ENCODE measurements at regions not wholly inside any gene's neighbourhood (a gene's known extent, or its start where the extent isn't known, plus 50 kb on each side); places are given as distances from the start of the nearest gene placed in this dataset.

DNA sequence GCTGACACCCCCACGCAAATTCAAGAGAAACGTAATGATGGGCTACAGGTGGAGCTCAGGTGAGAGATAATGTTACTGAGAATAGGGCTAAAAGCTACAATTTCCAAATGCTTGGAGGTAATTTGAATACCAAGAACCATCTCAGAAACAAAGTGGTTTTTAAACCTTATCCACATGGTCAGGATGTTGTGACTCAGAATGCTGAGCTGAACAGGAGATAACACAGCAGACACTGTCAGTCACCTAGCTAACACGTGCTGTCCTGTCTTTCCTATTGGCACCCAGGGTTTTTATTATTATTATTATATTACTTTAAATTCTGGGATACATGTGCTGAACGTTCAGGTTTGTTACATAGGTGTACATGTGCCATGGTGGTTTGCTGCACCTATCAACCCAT, 233.0 kb upstream of the MAF start:
- TF ChIP-seq, protein P1, sequence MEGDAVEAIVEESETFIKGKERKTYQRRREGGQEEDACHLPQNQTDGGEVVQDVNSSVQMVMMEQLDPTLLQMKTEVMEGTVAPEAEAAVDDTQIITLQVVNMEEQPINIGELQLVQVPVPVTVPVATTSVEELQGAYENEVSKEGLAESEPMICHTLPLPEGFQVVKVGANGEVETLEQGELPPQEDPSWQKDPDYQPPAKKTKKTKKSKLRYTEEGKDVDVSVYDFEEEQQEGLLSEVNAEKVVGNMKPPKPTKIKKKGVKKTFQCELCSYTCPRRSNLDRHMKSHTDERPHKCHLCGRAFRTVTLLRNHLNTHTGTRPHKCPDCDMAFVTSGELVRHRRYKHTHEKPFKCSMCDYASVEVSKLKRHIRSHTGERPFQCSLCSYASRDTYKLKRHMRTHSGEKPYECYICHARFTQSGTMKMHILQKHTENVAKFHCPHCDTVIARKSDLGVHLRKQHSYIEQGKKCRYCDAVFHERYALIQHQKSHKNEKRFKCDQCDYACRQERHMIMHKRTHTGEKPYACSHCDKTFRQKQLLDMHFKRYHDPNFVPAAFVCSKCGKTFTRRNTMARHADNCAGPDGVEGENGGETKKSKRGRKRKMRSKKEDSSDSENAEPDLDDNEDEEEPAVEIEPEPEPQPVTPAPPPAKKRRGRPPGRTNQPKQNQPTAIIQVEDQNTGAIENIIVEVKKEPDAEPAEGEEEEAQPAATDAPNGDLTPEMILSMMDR (conservative IDR thresholded peaks at IDR 0.05) = no peak
- no peak overlapping the region for H3K27ac ChIP-seq

DNA sequence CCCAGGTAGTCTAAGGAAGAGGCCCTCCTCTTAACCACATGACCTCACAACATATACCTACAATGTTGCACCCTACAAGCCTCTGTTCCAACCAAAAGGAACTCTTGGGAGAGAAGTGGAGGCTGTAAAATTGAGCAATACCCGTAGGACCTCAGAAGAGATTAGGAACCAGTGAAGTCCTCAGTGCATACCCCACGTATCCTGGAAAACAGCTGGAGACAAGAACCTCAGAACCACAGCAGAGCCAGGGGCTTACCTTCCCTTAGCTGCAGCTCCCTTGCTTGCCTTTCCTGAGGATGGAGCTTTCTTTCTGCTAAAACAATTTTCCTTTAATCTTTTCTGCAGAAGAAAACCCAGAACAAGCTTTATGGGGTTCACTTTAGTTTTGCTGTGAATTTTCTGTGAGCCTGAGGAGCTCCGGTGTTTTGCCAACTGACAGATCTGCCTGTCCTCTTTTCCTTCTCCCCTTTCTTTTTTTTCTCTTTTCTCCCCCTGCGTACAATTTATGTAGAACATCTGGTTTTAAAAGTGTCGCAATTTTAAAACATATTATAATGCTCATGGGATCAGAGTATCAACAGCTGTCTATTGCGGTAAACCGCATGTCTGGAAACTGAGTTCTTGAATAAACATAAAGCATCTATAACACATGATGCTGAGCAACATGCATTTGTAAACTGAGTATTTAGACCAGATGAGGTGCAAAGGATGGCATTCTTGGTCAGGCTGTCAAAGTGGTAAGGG, 226.4 kb upstream of the MAF start:
- no peak overlapping the region for H3K27ac ChIP-seq
- TF ChIP-seq, protein P1 (conservative IDR thresholded peaks at IDR 0.05) = no peak

DNA sequence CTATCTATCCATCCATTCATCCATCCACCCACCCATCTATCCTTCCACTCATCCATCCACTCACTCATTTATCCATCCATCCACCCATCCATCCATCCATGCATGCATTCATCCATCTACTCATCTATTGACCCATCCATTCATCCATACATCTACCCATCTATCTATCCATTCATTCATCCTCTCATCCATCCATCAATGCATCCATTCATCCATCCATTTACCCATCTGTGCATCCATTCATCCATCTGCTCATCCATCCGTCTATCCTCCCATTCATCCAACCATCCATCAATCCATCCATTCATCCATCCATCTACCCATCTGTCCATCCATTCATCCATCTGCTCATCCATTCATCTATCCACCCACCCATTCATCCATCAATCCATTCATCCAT, 224.5 kb upstream of the MAF start:
- no peak overlapping the region for H3K27ac ChIP-seq
- TF ChIP-seq, protein P1 (conservative IDR thresholded peaks at IDR 0.05) = no peak

DNA sequence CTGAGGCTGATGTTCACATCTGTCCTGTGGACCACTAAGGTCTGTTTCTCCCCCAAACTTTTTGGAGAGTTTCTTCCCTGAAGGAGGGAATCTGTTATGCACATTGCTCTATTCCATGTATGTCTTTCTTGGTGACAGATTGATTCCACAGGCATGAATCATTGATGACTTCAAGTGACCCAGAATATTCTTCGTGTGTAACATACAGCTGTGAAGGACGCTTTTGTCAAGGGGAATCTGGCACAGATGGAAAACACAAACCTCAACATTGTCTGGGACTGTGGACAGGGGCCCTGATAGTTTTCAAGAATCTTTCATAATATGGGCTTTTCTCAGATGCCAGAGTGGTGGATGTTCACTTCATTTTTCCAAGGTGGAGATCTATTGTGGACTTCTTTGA, 223.1 kb upstream of the MAF start:
- TF ChIP-seq, protein P1 (conservative IDR thresholded peaks at IDR 0.05) = no peak

DNA sequence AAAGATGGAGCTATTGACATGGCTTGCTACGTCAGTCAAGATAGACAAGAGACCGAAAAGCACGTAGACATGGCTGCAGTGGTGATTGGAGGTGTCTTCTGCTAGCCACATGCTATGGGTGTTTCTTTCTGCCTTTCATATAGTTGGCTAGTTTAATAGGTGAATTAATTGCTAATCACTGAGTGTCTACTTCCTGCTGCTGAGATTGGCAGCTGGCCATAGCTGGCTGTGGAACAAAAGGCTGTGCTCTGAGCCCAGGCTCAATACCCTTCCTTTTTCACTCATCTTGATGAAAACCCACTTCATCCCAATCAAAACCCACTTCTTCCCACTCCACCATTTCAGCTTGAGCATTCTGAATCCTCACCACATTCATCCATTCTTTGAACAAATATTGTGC, 221.4 kb upstream of the MAF start:
- TF ChIP-seq, protein P1 (conservative IDR thresholded peaks at IDR 0.05) = no peak
- H3K27ac ChIP-seq = no peak overlapping the region

More for the DNA sequence above, 223.1 kb upstream of the MAF start:
- no peak overlapping the region for H3K27ac ChIP-seq

DNA sequence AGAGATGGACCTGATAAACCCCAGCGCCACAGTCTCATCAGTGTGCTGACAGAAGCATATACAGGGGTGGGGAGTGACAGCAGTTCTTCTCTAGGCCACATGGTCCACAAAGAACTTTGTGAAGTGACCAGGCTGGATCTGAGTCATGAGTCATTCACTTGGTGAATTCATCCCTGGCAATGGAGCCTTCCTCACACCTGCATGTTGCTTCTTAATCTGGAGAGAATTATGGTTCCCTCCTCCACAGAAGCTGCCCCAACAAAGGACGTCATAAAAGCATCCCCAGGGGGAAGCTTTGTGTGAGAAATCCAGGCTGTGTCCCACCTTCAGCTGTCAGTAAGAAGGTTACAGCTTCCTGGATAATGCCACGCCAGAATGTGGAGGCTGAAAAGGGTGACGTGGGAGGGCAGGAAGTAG, 215.6 kb upstream of the MAF start:
- no peak overlapping the region for H3K27ac ChIP-seq
- TF ChIP-seq, protein P1 (conservative IDR thresholded peaks at IDR 0.05) = no peak

DNA sequence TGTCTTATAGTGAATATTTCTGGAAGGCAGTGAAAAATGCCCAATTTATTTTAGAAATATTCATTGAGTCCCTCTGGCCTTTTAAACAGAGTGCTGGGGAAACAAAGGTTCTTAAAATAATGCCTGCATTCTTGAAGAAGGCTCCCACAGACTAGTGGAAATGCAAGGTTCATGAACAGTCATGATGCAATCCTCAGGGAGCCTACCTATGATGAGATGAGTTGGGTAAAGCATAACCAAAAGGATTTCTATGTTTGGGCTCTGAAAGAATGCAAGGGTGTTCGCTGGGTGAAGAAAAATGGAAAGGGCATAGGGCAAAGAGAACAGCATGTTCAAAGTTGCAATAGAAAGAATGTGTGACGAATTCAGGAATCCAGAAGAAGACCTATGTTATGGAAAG, 214.5 kb upstream of the MAF start:
- TF ChIP-seq, protein P1 (conservative IDR thresholded peaks at IDR 0.05) = no peak
- no peak overlapping the region for H3K27ac ChIP-seq
